ENCODE measurements at regions not wholly inside any gene's neighbourhood (a gene's known extent, or its start where the extent isn't known, plus 50 kb on each side); places are given as distances from the start of the nearest gene placed in this dataset.

- DNase-seq: no peak
Measured at GRCh38 chr6:71481801-71482200, 193.2 kb downstream of the OGFRL1 start.

- DNase-seq: no peak
Measured at GRCh38 chr6:71482742-71483141, 194.1 kb downstream of the OGFRL1 start.

- DNase-seq: no peak
Measured at GRCh38 chr6:71486461-71486860, 197.8 kb downstream of the OGFRL1 start.

- no peak for DNase-seq
Measured at GRCh38 chr6:71488186-71488585, 199.6 kb downstream of the OGFRL1 start.

- DNase-seq: no peak
Measured at GRCh38 chr6:71489736-71490135, 201.1 kb downstream of the OGFRL1 start.

- no peak for DNase-seq
Measured at GRCh38 chr6:71490876-71491275, 202.3 kb downstream of the OGFRL1 start.

- no peak for DNase-seq
Measured at GRCh38 chr6:71491844-71492243, 203.2 kb downstream of the OGFRL1 start.

- no peak for DNase-seq
Measured at GRCh38 chr6:71492668-71493067, 204.1 kb downstream of the OGFRL1 start.

GRCh38 chr6:71496018-71496721, 207.6 kb downstream of the OGFRL1 start:
- peak in 1 of 14 donors; percentile 0 for DNase-seq

GRCh38 chr6:71496722-71497033, 208.1 kb downstream of the OGFRL1 start:
- no peak for DNase-seq

- DNase-seq: no peak
Measured at GRCh38 chr6:71498638-71499037, 210.0 kb downstream of the OGFRL1 start.

- no peak for DNase-seq
Measured at GRCh38 chr6:71499667-71500066, 211.1 kb downstream of the OGFRL1 start.

- no peak for DNase-seq
Measured at GRCh38 chr6:71502168-71502567, 213.6 kb downstream of the OGFRL1 start.

- DNase-seq: no peak
Measured at GRCh38 chr6:71502956-71503355, 214.3 kb downstream of the OGFRL1 start.

GRCh38 chr6:71507183-71507582, 218.6 kb downstream of the OGFRL1 start:
- no peak for DNase-seq

GRCh38 chr6:71509191-71510005, 220.8 kb downstream of the OGFRL1 start:
- DNase-seq: no peak

- peak in 8 of 14 donors; percentile 3 to 45 (median 18) for DNase-seq
Measured at GRCh38 chr6:71510057-71510713, 221.6 kb downstream of the OGFRL1 start.

GRCh38 chr6:71510856-71511255, 222.2 kb downstream of the OGFRL1 start:
- DNase-seq: no peak

GRCh38 chr6:71512256-71512655, 223.6 kb downstream of the OGFRL1 start:
- no peak for DNase-seq

- no peak for DNase-seq
Measured at GRCh38 chr6:71513036-71513435, 224.4 kb downstream of the OGFRL1 start.

GRCh38 chr6:71523548-71523947, 234.9 kb downstream of the OGFRL1 start:
- no peak for DNase-seq

- no peak for DNase-seq
Measured at GRCh38 chr6:71524201-71524600, 235.6 kb downstream of the OGFRL1 start.

GRCh38 chr6:71527886-71528285, 239.3 kb downstream of the OGFRL1 start:
- DNase-seq: no peak

GRCh38 chr6:71529026-71529425, 240.4 kb downstream of the OGFRL1 start:
- no peak for DNase-seq

Measured in C1 segment of cervical spinal cord (tissue), 14 donors.